HG02759 (cell line): ENCODE measurements at regions not wholly inside any gene's neighbourhood (a gene's known extent, or its start where the extent isn't known, plus 50 kb on each side); places are given as distances from the start of the nearest gene placed in this dataset.
"Not testable (repeated sequence)": the region's sequence is repeated elsewhere in the genome, so short reads cannot be mapped to it uniquely, and the experiment has no call there.

ENCODE experiments used
- ATAC-seq: cut with Tn5 transposase; IDR thresholded peaks from one replicate; pipeline ENCODE4 v1.9.1; 2021; ENCODE audit warnings: mild to moderate bottlenecking, moderate library complexity; ENCODE audit not compliant: unreplicated experiment

DNA sequence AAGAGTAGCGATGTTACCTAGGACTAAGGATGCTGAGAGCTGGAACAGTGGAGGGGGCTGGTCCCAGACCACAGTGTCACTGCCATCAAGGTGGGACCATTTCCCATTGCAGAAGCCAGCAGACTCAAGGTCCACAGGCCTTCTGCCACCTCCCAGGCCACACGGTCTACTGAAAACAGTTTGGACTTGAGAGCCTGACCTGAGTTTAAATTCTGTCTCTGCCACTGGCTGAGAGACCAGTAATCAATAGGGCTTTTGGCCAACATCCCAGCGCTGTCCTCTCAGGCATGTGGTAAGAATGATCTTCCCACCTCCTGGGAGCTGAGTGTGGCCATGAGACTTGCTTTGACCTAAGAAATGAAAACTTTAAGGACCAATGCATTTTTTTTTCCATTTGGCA lies 331.4 kb upstream of the CDH5 start:
- ATAC-seq = no peak

DNA sequence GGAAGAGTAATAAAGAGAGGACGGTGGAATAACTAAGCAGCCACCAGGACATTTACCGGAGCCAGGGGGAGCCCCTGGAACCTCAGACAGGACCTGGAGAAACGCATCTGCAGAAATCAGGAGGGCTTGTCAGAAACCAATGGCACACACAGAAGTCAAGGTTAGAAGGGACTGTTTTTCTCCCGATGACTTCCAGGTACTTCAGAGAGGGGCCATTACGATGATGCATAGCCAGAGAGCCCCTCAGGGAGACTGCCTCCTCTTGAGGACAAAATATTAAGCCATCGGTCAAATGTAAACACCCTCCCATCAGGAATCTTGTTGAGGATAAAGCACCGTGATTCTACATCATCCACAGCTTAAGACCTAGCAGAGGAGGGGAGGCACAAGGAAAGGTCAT lies 333.6 kb upstream of the CDH5 start:
- no peak for ATAC-seq

DNA sequence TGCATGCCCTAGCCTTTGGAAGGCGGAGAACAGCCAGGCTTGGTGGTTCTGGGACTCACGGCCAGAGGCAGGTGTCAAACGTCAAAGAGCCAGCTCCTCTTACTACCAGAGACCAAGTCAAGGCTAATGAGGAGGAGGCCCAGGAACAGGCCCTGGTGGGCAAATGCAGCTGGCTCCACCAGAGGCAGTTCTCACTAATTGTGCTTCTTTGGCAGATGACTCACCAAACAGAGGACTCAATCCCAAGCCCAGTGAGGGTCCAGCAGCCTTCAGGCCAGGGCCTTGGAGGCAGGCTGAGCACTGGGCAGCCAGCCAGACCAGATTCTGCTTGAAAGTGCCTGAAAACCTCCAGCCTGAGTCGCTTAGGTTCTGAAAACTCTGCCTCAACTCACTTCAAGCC lies 336.5 kb upstream of the CDH5 start:
- no peak for ATAC-seq

DNA sequence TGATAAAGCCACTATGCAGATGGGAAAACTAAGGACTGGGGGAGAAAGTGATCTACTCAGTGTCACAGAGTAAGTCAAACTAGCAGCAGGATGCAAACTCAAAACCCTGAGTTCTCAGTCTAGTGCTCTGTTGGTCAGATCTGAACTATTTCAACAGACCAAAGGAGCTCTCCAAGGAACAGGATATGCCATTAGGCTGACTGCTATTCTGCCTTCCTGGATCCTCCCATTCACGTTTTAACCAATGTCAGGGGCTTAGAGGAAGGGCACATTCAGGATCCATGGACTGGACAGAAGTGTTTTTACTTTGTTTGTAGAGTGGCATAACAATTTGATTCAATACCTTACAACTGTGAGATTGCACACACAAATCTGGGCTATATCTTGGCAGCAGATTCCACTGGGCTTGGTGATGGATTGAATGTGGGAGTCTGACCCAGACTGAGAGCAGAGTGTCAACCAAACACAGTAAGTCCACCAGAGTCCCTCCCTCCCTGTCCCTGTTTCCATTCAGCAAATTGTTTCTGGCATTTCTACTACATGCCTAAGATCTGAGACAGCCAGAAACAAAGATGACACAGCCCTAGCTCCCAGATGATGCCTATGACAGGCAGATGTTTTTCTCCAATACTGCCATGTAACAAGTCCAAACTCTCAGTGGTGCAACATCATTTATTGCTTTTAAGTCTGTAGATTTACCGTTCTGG lies 337.8 kb upstream of the CDH5 start:
- ATAC-seq = no peak

DNA sequence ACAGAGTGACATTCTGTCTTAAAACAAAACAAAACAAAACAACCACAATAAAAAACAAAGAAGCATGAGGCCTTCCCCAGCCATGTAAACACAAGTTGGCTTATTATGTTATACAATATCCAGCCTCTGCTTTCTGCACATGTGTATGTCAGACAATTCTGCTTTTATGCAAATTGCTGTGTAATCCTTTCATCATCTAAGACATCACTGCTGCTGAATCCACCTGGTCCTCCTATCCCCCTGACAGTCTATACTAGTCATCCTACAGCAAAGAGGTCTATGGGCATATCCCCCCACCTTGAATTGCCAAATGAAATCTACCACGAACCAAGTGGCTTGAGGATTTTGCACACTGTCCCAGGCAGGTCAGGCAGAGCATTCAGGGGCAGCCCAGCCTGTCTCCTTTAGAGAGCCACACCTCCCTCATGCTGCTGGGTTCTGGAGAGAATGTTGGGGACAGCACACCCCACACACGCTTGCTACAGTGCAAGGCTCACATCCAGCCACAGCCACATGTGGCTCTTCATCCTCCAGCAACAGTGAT lies 339.6 kb upstream of the CDH5 start:
- ATAC-seq = no peak

GRCh38 chr16:66026211-66026610 lies 340.3 kb upstream of the CDH5 start:
- no peak for ATAC-seq

- ATAC-seq = no peak
Measured at GRCh38 chr16:66025751-66026150, 340.7 kb upstream of the CDH5 start.

- ATAC-seq = not testable (repeated sequence)
Measured at GRCh38 chr16:66024567-66024966, 341.9 kb upstream of the CDH5 start.

DNA sequence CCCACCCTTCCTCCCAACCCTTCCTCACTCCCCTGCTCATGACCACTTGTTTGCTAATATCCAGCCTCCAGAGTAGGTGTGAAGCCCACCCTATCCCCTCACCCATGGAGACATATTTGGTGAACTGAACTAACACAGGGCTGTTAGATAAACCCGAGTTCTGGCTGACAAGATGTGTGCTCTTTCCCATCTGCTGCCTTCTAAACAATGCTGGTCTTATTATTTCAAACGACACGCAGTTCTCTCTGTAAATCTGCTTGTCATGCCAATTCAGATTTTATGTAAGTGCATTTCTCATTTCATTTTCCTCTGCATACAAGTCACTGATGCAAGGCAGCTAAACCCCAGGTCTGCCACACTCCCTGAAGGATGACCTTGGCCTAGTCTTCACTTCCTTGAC lies 343.0 kb upstream of the CDH5 start:
- no peak for ATAC-seq

- peak; percentile 82 for ATAC-seq
Measured at GRCh38 chr16:66020642-66021041, 345.8 kb upstream of the CDH5 start.

DNA sequence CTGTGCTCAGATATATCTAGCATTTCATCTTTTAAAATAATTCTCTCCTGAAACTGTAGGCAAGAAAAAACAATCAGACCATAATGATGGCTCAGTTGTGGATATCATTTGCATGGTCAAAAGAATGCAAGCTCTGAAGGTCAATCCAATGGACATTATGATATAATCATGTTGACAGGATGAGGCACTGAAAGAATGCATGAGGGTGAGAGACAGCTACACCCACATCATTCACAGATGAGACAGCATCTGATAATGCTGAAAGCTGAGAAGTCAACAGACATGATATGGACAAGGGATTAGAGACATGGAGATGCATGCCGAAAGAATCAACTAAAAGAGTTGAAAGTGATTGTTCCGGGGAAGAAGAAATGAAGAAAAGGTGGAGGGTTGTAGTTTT lies 346.4 kb upstream of the CDH5 start:
- ATAC-seq = no peak

DNA sequence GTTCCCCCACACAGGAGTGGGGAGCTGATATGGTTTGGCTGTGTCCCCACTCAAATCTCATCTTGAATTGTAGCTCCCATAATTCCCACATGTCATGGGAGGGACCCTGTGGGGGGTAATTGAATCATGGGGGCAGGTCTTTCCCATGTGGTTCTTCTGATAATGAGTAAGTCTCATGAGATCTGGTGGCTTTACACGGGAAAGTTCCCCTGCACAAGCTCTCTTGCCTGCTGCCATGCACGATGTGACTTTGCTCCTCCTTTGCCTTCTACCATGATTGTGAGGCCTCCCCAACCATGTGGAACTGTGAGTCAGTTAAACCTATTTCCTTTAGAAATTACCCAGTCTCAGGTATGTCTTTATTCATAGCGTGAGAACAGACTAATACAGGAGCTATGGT lies 347.0 kb upstream of the CDH5 start:
- ATAC-seq = not testable (repeated sequence)

DNA sequence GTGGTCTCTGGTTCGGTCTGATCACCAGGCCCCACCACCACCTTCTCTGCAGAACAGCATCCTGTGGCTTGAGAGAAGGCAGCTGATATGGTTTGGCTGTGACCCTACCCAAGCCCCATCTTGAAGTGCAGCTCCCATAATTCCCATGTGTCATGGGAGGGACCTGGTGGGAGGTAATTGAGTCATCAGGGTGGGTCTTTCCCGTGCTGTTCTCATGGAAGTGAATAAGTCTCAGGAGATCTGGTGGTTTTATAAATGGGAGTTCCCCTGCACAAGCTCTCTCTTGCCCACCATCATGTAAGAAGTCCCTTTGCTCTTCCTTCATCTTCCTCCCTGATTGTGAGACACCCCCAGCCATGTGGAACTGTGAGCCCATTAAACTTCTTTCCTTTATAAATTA lies 352.3 kb upstream of the CDH5 start:
- ATAC-seq = no peak

DNA sequence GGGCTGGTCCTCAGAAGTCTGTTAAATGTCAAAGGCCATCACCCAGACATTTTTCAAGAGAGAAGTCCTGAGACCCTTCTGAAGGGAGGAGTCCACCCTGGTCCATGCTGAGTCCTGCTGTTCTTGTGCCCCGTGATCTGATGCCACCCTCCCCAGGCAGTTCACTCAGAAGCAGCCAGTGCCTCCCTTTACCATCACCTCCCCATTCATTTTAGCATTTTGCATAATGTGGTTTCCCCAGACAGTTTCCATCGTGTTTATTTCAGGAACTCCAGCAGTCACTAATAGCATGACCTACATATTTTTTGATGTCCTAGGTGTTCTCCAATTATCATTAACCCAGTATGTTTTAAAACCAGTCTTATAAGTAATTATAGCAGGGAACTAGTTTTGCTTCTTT lies 353.0 kb upstream of the CDH5 start:
- ATAC-seq = no peak

DNA sequence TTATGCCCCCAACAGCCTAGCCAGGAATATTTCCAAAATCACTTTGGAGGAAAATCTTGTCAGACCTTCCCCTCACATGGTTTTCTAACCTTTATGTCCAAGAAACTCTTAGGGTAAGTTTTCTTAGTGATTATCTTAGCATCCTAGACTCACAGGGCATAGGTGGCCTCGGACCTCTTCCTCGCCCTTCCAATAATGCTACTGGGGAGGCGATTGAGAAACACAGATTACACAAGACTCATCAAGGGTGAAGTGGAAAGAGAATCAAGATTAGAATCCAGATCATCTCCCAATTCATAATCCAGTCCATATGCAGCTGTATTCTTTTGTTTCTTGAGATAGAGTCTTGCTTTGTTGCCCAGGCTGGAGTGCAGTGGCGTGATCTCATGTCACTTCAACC lies 358.4 kb upstream of the CDH5 start:
- no peak for ATAC-seq

GRCh38 chr16:66007717-66008116 lies 358.8 kb upstream of the CDH5 start:
- no peak for ATAC-seq

GRCh38 chr16:66006485-66006884 lies 360.0 kb upstream of the CDH5 start:
- ATAC-seq = no peak

DNA sequence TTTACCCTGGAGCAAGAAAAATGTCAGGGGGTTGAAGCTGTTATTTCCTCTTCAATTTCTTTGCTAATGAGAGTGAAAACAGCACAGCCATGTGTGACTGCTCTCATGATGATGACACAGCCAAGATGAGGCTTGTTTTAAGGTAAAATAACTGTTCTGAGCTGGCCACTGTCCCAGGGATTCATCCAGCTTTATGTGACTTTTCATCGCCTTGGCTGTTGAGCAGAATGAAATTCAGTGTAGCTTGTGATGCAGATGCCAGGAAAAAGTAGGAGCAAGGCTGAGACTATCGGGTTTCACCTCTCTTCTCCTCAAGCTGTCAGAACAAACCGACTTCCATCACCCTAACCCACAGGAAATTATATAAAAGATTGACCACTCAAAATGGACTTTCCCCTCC lies 361.8 kb upstream of the CDH5 start:
- ATAC-seq = no peak

DNA sequence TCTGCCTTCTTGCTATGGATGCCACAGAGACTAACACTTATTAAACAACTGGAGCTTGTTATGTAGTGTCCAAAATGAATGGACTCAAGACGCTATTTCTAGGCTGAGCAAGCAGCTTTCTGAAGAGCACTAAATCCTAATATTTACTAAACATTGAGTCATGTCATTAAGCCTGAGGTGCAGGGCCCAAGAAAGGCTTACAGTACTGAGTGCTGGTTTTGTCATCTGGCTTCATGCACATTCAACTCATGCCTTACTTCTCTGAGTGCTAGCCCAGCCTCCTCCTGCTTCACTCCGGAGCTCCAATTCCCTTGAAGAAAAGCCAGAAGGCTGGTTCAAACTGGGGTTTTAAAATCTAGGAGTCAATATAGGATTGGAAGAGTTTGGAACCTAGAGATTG lies 363.3 kb upstream of the CDH5 start:
- ATAC-seq = no peak

- ATAC-seq = no peak
Measured at GRCh38 chr16:66002601-66003000, 363.9 kb upstream of the CDH5 start.

GRCh38 chr16:66001432-66001831 lies 365.1 kb upstream of the CDH5 start:
- ATAC-seq = no peak

GRCh38 chr16:65998443-65998842 lies 368.0 kb upstream of the CDH5 start:
- ATAC-seq = no peak

- no peak for ATAC-seq
Measured at GRCh38 chr16:65994291-65994690, 372.2 kb upstream of the CDH5 start.
